HG03432 (cell line): ENCODE measurements at regions not wholly inside any gene's neighbourhood (a gene's known extent, or its start where the extent isn't known, plus 50 kb on each side); places are given as distances from the start of the nearest gene placed in this dataset.
"Not testable (repeated sequence)": the region's sequence is repeated elsewhere in the genome, so short reads cannot be mapped to it uniquely, and the experiment has no call there.

Experiments used
- ATAC-seq: cut with Tn5 transposase; IDR thresholded peaks from one replicate; pipeline ENCODE4 v1.9.1; 2021; ENCODE audit warnings: mild to moderate bottlenecking, moderate library complexity; ENCODE audit not compliant: unreplicated experiment

DNA sequence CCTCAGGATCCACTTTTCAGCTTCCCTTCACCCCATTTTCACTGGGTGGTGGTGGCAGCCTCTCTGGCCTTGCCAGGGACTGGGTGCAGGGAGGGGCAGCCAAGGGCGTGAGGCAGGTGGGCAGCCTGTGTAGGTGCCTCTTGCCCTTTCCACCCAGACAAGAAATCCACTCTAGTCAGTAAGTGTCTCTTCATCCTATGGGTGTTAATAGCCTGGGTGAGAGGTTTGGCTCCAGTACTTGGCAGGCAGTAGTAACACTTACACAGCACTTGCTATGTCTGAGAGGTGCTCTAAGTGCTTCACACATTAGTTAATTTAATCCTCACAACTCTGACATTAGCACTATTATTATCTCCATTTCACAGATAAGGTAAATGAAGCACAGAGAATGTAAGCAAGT lies 171.9 kb downstream of the EMP1 start:
- ATAC-seq, result no peak

DNA sequence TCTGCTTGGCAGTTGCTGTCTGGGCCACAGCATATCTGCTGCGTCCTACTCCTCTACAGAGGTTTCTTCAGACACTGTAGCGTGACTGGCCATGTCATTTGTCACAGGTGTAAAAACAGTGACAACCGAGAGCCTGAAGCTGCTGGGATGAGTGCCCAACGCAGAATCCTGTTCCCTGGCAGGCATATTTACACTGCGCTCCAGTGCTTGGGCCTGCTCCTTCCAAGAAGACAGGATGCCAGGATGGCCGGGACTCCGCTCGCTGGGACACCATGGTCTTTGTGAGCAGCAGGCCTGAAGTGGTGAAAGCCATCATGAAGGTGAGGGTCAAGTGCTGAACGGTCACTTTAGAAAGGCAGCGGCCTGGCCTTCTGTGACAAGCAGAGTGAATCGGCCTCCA lies 171.4 kb downstream of the EMP1 start:
- no peak for ATAC-seq

DNA sequence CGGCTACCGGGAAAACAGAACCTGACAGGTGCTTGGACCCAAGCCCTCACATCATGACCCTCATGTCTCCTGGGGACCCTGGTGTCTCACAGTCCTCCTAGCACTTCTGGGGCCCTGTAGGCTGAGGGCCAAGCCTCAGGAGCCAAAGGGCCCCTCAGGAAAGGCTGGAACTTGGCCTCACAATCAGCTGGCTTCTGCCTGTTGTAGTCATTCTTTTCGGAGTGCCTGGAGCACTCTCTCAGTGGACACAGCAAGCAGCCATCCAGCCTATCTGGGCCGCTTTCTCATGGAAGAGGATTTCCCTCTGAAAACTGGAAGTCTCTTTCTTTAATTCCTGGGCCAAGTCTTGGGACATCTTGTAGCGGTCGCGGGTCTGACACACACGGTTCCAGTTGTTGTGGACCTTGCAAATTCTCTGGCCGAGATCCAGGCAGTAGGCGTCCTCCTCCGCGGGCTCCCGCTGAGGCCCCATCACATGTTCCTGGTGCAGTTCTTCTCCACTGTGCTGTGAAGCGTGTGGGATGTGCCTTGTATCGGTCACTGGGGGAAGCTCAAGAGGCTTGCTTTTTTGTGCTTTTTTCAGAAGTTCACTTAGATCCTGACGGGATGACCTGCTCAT lies 169.3 kb downstream of the EMP1 start:
- ATAC-seq, result no peak

DNA sequence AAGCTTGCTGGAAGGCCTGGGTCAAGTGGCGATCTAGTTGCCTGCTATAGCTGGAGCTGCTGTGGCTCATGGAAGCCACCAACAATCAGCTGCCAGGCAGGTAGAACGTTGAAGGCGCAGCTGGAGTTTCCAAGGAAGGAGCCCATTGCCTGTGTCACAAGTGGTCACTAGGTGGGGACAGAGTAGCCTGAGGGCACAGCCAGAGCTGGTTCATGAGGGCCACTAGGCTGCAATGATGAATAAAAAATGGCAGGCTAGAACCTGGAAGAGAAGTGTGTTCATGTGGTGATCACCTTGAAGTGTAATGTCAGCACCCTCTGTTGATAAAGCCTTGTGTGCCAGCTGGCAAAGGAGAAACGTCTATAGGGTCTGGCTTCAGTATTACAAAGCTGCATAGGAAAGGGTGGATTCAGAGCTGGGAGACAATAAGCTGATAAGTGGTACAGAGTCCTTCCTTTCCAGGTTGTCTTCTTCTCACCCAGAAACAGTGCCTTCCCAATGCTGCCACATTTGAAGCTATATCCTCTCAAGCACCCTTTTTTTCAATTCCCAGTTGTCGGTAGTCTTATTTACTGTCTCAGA lies 165.8 kb downstream of the EMP1 start:
- peak; percentile 75 for ATAC-seq

DNA sequence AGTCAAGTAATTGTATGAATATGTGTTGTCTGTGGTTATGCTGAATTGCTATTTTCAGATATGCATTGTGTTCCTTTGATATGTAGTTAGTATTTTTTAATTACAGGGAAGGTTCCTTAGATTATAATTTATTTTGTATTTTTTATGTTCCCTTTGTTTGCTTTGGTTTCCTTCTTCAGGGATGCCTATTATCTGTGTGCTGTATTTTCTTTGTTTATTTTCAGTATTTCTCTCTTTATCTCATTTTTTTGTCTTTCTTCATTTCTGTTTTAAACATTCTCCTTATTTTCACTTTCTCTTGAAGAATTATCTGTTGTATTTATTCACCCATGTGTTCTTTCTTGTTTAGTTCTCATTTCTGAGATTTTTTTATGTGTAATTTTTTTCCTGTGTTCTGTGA lies 163.1 kb downstream of the EMP1 start:
- no peak for ATAC-seq

DNA sequence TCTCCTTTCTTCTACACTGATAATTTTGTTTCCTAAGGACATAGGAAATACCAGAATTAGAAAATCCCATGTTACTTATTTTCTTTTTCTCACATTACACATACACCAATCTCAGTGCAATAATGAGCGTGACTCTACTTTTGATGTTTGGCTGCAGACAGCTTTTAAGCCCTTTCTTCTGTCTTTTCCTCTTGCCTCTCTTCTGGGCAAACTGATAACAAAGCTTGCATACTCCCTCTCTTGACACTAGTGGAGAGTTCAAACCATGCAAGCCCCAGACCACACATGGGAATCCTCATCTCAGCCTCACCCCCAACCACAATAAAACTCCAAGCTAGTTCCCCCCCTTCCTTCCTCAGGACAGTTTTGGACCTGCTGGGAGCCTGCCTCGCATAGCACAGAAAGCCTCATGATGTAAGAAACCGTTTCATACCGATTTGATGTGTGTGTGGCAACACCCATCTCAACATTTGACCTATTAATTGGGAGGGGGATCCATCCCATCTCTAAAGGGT lies 161.9 kb downstream of the EMP1 start:
- no peak for ATAC-seq

DNA sequence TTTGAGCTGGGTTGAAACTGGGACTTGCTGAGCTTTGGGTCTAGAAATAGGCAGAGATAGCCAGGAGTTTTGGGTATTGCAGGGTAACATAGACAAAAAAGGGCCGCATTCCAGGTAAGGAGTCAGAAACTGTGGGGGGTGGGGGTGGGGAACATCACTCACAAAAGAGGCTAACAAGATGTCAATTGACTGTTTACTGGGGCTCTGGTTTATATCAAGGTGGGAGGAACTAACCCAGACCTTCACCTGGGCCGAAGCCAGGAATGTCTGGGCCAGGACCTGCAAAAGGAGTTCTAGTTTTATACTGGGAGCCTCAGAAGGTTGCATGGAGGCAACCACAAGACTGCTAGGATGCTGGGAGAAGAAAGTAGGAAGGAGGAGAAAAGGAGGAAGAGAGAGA lies 154.4 kb downstream of the EMP1 start:
- no peak for ATAC-seq

DNA sequence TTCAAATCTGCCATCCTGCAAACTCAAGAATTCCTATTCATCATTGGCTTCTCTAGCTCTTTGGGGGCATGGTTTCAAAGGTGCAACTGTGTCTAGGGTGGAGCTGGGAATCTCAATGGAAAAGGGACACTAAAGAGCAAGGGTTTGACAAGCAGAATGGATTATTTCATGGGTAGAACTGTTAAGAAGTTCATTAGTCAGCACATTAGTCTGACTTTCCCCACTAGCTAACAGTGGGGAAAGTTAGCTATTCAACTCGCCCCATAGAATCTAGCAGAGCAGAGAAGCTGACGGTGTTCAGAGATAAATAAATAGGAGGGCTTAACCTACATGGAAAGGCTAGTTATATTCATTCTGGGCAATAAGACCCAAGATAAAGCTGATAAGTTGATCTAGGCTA lies 153.9 kb downstream of the EMP1 start:
- ATAC-seq, result no peak

DNA sequence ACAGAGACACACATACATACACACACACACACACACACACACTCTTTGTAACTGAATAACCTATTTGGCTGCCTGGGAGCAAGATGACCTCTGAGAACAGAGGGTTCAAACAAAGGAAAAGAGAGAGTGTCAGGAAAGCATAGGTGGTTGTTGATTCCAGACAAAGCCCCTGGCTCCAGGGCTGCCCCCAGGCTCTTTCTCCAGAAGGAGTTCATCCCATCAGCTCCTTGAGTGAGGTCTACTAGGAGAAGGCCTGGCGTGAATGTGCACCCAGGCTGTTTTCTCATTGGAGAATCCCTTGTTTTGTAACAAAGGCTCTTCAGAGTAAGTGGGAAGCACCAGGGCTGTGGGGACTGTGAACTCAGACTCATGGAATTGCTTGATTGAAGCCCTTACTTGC lies 151.9 kb downstream of the EMP1 start:
- no peak for ATAC-seq

DNA sequence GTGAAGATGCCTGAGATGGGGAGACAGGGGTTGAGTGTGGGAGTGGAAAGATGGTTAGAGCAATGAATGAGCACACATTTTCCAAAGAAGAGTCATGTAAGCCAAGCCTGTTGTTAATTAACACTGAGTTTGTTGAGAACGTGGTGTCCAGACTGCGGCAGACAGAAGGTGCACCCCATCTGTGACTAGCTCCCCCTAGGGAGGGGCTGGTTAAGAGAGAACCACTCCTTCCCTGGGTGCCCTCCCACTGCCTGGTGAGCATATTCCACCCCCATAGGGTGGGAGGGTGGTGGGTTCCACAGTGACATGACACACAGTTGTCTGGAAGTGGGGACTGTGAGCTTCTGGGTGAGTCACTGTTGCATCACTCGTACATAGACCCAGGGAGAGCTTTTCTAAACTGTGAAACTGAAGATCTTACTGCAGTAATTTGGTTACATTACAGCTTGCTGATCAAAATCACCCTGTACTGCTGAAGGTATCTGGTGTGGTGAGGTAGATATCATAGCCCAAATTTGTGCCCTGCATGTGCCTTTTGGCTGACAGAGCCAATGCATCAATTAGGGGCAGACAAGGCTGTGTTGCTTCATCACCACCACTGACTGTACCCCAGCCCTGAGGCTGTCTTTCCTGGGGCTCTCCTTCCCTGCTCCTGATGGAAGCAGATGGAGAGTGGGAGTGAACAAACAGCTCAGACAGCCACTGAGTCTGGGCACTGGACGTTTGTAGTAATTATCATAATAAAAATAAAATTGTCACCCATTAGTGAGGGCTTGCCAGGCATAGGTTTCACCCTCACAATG lies 150.9 kb downstream of the EMP1 start:
- no peak for ATAC-seq

DNA sequence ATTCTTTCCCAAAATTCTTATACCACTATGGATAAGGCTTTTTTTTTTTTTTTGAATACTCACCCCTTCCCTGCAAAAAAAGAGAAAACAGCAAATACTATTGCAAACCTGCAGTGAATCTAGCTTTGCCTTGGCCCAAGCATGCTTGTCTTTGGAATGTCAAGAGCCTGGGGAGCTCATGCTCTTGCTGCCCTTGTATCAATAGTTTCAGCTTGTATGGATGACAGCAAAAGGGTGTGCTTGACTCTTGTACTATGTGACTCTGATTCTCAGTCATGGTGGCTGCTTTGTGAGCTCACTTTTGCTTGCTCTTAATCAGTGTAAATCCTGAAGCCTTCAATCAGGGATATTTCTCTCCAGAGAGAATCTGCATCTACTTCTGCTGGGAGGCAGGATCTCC lies 149.2 kb downstream of the EMP1 start:
- no peak for ATAC-seq

DNA sequence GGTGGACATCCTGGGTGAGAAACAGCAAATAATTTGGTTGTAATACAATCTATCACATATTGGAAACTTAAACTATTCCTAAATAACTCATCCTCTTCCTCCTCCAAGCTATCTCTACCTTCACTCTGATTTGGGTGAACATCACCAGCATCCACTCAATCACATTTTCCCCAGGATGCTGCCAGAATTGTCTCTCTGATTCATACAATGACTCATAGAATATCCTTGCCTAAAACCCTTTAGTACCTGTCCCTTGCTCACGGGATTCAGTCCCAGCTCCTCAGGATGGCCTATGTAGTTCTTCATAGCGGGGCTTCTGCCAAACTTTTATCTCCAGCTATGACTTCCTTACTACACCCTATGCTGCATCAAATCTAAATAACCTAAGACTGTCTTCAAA lies 146.8 kb downstream of the EMP1 start:
- ATAC-seq, result no peak

DNA sequence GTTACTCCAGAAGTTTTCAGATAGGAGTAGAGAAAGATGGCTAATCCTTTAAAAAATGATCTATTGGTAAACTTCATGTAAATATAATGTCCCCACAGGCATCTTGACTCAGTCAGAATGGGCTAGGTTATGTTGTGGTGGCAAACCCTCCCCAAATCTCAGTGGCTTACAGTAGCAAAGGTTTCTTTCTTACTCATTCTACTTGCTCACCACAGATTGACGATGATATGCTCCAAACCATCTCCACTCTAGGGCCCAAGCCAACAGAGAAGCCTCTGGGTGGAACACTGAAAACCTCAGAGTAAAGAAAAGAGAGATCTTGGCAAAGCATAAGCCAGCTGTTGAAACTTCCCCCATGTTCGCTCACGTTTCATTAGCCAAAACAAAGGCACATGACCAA lies 146.4 kb downstream of the EMP1 start:
- ATAC-seq, result no peak

DNA sequence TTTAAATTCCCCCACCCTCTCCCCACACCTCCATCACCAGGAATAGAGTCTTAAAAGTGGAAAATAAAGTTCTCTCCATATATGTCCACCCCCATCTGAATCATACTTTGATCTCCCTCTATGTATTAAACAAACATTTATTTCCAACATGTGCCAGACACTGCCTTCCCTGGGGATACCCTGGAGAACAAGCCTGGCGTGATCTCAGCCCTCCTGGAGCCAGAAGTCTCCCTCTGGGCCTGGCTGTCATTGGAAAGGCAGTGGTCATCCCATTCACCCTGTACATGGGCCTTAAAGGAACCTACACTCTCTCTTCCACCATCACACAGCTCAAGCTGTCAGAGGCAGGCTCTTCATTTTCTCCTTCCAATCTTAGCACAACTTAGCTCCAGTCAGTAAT lies 143.6 kb downstream of the EMP1 start:
- ATAC-seq, result no peak

DNA sequence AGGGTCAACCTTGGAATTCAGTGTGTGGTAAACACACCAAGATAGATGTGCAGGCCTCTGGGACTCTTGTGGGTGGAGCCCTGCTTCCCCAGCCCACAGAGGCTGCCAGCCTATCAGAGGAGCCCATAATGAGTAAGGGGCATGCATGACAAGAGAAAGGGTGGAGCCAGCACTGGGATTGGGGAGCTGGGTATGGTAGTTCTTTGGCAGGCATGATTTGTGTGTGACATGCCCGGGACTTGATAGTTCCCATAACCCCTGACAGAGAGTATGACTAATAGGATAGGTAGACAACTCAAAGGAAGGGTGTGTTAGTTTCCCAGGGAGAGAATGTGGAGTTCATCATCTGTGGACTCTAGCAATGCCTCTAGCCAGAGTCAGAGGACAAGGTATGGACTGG lies 143.0 kb downstream of the EMP1 start:
- ATAC-seq, result no peak

DNA sequence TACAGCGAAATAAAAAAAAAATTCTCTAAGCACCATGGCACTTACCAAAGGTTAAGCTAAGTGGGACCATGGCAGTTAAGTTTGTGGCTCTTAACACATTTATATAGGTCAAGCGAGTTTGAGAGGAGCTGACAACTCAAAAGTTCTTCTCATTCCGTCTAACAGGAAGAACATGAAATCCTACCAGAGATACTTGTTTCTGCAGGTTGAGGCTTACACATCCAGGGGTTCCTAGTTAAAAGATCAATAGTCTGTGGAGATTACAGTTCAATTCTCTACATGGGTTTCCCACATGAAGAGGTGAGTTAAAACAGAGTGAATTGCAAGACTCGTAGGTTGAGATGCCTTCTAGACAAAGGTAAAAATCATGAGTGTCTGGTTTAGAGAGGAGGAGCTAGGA lies 142.6 kb downstream of the EMP1 start:
- no peak for ATAC-seq

DNA sequence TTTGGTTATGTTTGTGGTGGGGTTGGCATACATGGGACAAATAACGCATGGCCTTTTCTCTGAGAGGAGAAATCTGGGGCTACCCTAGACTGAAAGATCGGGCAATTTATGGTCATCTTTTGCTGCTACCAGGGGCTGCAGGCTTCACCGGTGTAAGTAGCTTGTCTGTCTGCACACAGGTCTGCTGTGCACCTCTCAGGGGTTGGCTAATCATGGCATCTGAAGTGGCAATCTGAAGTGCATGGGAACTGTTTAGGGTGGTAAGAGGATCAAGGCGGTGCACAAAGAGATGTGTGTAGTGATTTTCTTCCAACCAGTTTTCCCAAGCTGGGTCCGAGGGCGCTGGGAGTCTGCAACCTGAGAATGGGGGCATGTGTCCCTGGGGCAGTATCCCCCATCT lies 141.3 kb downstream of the EMP1 start:
- ATAC-seq, result no peak

DNA sequence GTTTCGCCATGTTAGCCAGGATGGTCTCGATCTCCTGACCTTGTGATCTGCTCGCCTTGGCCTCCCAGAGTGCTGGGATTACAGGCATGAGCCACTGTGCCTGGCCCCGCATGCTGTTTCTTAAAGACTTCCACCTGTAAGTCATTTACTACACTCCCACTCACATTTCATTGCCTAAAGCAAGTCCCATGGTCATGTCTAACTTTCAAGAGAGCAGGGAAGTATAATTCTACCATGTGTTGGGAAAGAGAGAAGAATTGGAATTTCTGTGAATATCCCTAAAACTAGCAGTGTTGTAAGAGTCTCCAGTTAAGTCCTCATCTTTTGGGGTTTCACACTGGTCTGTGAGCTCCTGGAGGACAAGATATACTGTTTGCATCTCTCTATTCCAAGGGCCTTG lies 139.7 kb downstream of the EMP1 start:
- ATAC-seq, result no peak

DNA sequence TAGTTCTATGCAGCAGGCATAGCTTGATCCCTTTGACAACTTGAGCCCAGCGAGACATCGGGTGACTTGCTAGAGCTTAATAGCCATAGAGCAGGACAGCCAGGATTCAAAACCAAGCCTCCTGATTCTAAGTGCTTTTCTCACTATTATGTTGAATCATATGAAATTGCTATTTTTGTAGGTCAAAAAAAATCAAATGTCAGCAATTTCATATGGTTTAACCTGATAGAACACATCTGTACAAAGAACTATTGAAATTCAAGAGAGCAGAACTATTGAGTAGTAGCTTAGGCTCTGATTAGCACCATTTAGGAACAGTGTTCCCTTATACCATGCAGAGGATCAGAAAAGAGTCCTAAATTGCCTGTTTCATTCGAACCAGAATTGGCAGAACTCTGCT lies 132.0 kb downstream of the EMP1 start:
- no peak for ATAC-seq

DNA sequence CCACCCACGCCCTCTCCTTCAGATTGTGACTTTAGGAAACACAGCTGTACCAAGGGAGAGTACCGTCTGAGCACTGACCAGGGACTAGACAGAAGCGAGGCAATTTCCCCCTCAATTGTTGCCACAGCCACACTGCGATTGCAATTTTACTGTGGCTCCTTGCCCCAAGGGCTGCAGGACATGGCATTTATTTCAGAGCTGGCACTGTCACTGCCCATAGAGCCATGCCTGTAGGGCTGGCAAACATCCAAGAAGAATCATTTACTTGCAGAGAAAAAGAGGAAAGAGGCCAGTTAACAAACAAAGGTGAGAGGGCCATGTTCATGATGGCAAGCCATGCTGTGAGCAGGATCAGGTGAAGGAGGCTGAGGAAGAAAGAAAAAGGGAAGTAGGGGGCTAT lies 129.6 kb downstream of the EMP1 start:
- ATAC-seq, result no peak

DNA sequence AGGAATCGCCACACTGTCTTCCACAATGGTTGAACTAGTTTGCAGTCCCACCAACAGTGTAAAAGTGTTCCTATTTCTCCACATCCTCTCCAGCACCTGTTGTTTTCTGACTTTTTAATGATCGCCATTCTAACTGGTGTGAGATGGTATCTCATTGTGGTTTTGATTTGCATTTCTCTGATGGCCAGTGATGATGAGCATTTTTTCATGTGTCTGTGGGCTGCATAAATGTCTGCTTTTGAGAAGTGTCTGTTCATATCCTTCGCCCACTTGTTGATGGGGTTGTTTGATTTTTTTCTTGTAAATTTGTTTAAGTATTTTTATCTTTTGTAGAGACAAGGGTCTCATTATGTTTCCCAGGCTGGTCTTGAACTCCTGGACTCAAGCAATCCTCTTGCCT lies 128.5 kb downstream of the EMP1 start:
- ATAC-seq, result not testable (repeated sequence)
